ENCODE measurements at regions not wholly inside any gene's neighbourhood (a gene's known extent, or its start where the extent isn't known, plus 50 kb on each side); places are given as distances from the start of the nearest gene placed in this dataset.
A peak's percentile ranks its signal among the peaks of the same experiment; 100 is the strongest.

DNA sequence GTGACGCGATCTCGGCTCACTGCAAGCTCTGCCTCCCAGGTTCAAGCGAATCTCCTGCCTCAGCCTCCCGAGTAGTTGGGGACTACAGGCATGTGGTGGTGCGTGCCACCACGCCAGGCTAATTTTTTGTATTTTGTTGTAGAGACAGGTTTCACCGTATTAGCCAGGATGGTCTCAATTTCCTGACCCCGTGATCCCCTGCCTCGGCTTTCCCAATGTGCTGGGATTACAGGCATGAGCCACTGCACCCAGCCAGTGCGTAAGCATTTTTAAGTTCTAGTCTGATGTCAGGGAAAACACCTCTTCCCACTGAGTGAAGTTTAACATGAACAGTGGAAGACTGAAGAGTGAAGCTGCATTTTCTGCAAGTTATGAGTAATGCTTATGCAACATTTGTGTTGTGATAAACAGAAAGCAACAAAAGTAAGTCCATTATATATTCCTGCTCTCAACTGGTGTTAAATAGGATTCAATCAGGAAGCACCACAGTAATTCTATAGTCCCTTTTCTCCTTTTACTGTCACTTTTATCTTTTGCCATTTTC, 1219.8 kb upstream of the RAG2 start:
- H3K4me1 ChIP-seq (ENCODE audit: control insufficient read depth, insufficient read depth, low read length), result no peaks in the 10 kb centered on the region
- TF ChIP-seq, protein P1, sequence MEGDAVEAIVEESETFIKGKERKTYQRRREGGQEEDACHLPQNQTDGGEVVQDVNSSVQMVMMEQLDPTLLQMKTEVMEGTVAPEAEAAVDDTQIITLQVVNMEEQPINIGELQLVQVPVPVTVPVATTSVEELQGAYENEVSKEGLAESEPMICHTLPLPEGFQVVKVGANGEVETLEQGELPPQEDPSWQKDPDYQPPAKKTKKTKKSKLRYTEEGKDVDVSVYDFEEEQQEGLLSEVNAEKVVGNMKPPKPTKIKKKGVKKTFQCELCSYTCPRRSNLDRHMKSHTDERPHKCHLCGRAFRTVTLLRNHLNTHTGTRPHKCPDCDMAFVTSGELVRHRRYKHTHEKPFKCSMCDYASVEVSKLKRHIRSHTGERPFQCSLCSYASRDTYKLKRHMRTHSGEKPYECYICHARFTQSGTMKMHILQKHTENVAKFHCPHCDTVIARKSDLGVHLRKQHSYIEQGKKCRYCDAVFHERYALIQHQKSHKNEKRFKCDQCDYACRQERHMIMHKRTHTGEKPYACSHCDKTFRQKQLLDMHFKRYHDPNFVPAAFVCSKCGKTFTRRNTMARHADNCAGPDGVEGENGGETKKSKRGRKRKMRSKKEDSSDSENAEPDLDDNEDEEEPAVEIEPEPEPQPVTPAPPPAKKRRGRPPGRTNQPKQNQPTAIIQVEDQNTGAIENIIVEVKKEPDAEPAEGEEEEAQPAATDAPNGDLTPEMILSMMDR (conservative IDR thresholded peaks at IDR 0.05), result no peak
- H3K27ac Mint-ChIP-seq, result no peak overlapping the region
- no peak overlapping the region for H3K4me3 ChIP-seq (ENCODE audit: low read length)
- no peaks in the 10 kb centered on the region for H3K9me3 ChIP-seq (ENCODE audit: control insufficient read depth, low read length)
- no peak overlapping the region for H3K4me3 Mint-ChIP-seq
- H3K9ac ChIP-seq (ENCODE audit: extremely low read depth, low read length, poor library complexity, severe bottlenecking), result no peak overlapping the region
- no peaks in the 10 kb centered on the region for H3K27me3 Mint-ChIP-seq (ENCODE audit: insufficient read depth)
- H3K36me3 ChIP-seq (ENCODE audit: control insufficient read depth, insufficient read depth, low read length), result no peaks in the 10 kb centered on the region
- H3K36me3 Mint-ChIP-seq (ENCODE audit: low read depth), result no peaks in the 10 kb centered on the region
- H3K27ac ChIP-seq (ENCODE audit: low read depth, low read length), result no peak overlapping the region
- no peak for DNase-seq
- peaks cover 3% of the 10 kb centered on the region for H3K9me3 Mint-ChIP-seq
- WGBS, 2 experiments (ENCODE audit: insufficient coverage in 1 of 2, insufficient read length in 1 of 2), result 92 to 93% methylated on average over 11 of the region's 11 CpGs
- H3K27me3 ChIP-seq (ENCODE audit: control insufficient read depth, insufficient read depth, low read length, poor library complexity, severe bottlenecking), result no peaks in the 10 kb centered on the region
- H3K4me1 Mint-ChIP-seq, result peaks cover under 1% of the 10 kb centered on the region

DNA sequence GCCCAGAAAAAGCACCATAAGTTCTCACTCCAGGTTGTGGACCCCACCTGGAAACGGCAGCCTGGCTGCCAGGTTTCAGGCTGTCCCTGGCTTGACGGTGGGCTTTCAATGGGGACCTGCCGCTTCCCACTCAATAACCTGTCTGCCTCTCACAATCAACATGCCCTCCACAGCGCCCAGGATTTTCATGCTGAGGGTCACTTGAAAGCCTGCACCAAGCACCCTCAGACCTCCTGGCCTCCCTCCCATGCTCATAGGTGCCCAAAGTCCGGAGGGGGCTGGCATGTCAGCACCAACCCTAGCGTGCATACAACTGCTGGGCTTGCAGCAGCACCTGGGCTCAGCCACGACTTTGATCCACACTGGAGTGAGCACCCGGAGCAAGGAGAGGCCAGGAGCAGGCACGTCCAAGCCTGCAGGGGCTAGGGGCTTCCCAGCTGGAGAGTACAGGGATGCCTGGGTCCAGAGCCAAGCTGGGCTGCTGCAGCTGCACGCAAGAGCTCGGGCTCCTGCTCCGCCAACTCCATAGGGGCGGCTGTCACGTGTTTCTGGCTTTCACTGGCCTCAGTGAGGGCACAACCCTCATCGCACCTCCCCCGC, 1214.3 kb upstream of the RAG2 start:
- no peak overlapping the region for H3K4me3 Mint-ChIP-seq
- H3K9me3 Mint-ChIP-seq, result no peaks in the 10 kb centered on the region
- no peak overlapping the region for H3K27ac Mint-ChIP-seq
- no peaks in the 10 kb centered on the region for H3K27me3 Mint-ChIP-seq (ENCODE audit: insufficient read depth)
- DNase-seq, result peak; percentile 47
- H3K4me1 Mint-ChIP-seq, result peaks cover 2% of the 10 kb centered on the region
- H3K36me3 Mint-ChIP-seq (ENCODE audit: low read depth), result no peaks in the 10 kb centered on the region
- WGBS, 2 experiments (ENCODE audit: insufficient coverage in 1 of 2, insufficient read length in 1 of 2), result 92 to 94% methylated on average over 12 to 16 of the region's 16 CpGs
- Histone ChIP-seq H3K9me3 (ENCODE audit: control insufficient read depth, low read length) (no peaks in the 10 kb centered on the region), H3K36me3 (ENCODE audit: control insufficient read depth, insufficient read depth, low read length) (no peaks in the 10 kb centered on the region), H3K9ac (ENCODE audit: extremely low read depth, low read length, poor library complexity, severe bottlenecking) (no peak overlapping the region), H3K27me3 (ENCODE audit: control insufficient read depth, insufficient read depth, low read length, poor library complexity, severe bottlenecking) (no peaks in the 10 kb centered on the region), H3K4me1 (ENCODE audit: control insufficient read depth, insufficient read depth, low read length) (no peaks in the 10 kb centered on the region), H3K4me3 (ENCODE audit: low read length) (no peak overlapping the region), H3K27ac (ENCODE audit: low read depth, low read length) (no peak overlapping the region)
- TF ChIP-seq, protein P1 (conservative IDR thresholded peaks at IDR 0.05), result no peak

DNA sequence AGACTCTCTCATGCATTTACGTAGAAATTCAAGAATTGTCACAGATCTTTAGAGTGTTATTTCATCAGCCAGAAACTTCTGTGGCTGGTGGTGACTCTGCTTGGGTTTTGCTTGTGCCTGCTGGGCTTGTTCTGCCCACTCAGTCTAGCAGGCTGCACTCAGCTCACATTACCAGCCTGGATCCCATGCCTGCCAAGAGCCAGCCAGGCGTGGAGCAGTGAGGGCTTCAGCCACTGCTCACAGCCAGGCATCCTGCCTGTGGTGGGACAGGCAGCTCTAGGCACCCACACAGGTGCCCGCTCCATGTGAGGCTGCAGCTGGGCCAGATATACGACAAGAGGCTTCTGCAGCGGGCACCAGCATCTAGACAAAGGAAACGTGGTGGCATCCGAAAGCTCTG, 1213.3 kb upstream of the RAG2 start:
- no peak overlapping the region for H3K4me3 Mint-ChIP-seq
- DNase-seq, result peak; percentile 43
- no peaks in the 10 kb centered on the region for H3K36me3 Mint-ChIP-seq (ENCODE audit: low read depth)
- no peaks in the 10 kb centered on the region for H3K4me1 ChIP-seq (ENCODE audit: control insufficient read depth, insufficient read depth, low read length)
- H3K27ac ChIP-seq (ENCODE audit: low read depth, low read length), result no peak overlapping the region
- no peaks in the 10 kb centered on the region for H3K27me3 ChIP-seq (ENCODE audit: control insufficient read depth, insufficient read depth, low read length, poor library complexity, severe bottlenecking)
- H3K4me3 ChIP-seq (ENCODE audit: low read length), result no peak overlapping the region
- no peaks in the 10 kb centered on the region for H3K9me3 Mint-ChIP-seq
- H3K4me1 Mint-ChIP-seq, result peaks cover 2% of the 10 kb centered on the region
- H3K9me3 ChIP-seq (ENCODE audit: control insufficient read depth, low read length), result no peaks in the 10 kb centered on the region
- TF ChIP-seq, protein P1 (conservative IDR thresholded peaks at IDR 0.05), result no peak
- H3K27me3 Mint-ChIP-seq (ENCODE audit: insufficient read depth), result no peaks in the 10 kb centered on the region
- no peaks in the 10 kb centered on the region for H3K36me3 ChIP-seq (ENCODE audit: control insufficient read depth, insufficient read depth, low read length)
- 86 to 91% methylated on average over 4 to 7 of the region's 7 CpGs for WGBS, 2 experiments (ENCODE audit: insufficient coverage in 1 of 2, insufficient read length in 1 of 2)
- no peak overlapping the region for H3K27ac Mint-ChIP-seq
- H3K9ac ChIP-seq (ENCODE audit: extremely low read depth, low read length, poor library complexity, severe bottlenecking), result no peak overlapping the region
